ENCODE measurements at regions not wholly inside any gene's neighbourhood (a gene's known extent, or its start where the extent isn't known, plus 50 kb on each side); places are given as distances from the start of the nearest gene placed in this dataset.
"Not testable (repeated sequence)": the region's sequence is repeated elsewhere in the genome, so short reads cannot be mapped to it uniquely, and the experiment has no call there.

- no peak for DNase-seq (ENCODE audit: low read depth)
These were observed 51.2 kb upstream of the THRB start for GRCh38 chr3:24545887-24546286.

DNA sequence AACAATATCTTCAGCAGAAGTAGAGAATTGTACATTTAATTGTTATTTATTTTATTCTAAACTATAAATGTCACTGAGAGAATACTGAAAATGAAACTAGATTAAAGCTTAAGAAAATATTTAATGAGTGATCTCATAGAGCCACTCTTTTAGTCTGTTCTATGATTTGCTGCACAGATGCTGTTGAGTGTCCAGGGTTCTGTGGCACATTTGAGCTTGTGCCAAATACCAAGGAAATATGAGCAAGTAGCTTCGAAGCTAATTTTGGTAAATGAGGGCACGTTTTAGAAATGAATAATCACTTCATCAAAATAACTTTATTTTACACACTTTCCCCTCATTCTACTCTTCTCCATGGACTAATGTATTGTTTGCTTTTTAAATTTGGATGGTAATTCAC is 53.6 kb upstream of the THRB start:
- DNase-seq (ENCODE audit: low read depth): no peak

GRCh38 chr3:24550588-24550987 is 55.9 kb upstream of the THRB start:
- no peak for DNase-seq (ENCODE audit: low read depth)

GRCh38 chr3:24551626-24552025 is 57.0 kb upstream of the THRB start:
- no peak for DNase-seq (ENCODE audit: low read depth)

DNA sequence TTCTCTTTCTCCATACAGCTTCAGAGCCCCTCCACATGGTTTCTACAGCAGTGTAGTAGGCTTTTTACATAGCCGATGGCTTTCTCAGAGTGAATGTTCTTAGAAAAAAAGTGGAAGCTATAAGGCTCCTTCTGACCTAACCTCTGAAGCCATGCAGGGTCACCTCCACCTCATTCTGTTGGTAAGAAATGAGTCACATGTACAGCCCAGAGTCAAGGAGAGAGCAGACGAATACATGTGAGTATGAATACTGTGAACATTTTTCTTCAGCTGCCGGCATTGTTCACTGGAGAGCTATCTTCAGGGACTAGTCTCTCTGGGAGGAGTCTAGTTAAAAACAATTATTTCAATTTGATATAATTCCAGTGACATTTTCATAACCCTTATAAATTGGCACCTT is 68.2 kb upstream of the THRB start:
- DNase-seq (ENCODE audit: low read depth): no peak

GRCh38 chr3:24565053-24565452 is 70.4 kb upstream of the THRB start:
- no peak for DNase-seq (ENCODE audit: low read depth)

GRCh38 chr3:24565656-24566055 is 71.0 kb upstream of the THRB start:
- DNase-seq (ENCODE audit: low read depth): no peak

- no peak for DNase-seq (ENCODE audit: low read depth)
These were observed 72.3 kb upstream of the THRB start for GRCh38 chr3:24566927-24567326.

GRCh38 chr3:24572409-24572808 is 77.8 kb upstream of the THRB start:
- DNase-seq (ENCODE audit: low read depth): not testable (repeated sequence)

GRCh38 chr3:24573576-24573975 is 78.9 kb upstream of the THRB start:
- DNase-seq (ENCODE audit: low read depth): no peak

- DNase-seq (ENCODE audit: low read depth): no peak
These were observed 83.7 kb upstream of the THRB start for GRCh38 chr3:24578324-24578723.

- DNase-seq (ENCODE audit: low read depth): no peak
These were observed 84.3 kb upstream of the THRB start for GRCh38 chr3:24578951-24579421.

GRCh38 chr3:24582431-24583403 is 88.1 kb upstream of the THRB start:
- DNase-seq (ENCODE audit: low read depth): no peak

DNA sequence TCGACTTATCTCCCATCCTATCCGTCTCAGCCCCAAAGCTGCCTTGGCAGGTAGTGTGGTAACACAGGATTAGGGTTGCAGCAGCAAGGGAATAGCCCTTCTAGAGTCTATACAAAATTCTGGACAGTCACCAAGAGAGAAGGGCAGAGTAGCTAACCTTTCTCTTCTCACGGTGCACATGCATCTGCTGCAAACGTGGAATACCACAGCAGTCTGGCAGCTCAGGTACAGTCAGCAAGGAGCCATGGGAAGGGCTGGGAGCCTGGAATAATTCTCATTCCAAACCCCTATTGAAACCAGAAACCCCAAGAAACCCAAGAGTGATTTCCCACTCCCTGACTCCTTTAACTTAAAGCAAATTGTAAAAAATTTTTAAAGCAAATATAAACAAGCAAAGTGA is 92.3 kb upstream of the THRB start:
- DNase-seq (ENCODE audit: low read depth): no peak

DNA sequence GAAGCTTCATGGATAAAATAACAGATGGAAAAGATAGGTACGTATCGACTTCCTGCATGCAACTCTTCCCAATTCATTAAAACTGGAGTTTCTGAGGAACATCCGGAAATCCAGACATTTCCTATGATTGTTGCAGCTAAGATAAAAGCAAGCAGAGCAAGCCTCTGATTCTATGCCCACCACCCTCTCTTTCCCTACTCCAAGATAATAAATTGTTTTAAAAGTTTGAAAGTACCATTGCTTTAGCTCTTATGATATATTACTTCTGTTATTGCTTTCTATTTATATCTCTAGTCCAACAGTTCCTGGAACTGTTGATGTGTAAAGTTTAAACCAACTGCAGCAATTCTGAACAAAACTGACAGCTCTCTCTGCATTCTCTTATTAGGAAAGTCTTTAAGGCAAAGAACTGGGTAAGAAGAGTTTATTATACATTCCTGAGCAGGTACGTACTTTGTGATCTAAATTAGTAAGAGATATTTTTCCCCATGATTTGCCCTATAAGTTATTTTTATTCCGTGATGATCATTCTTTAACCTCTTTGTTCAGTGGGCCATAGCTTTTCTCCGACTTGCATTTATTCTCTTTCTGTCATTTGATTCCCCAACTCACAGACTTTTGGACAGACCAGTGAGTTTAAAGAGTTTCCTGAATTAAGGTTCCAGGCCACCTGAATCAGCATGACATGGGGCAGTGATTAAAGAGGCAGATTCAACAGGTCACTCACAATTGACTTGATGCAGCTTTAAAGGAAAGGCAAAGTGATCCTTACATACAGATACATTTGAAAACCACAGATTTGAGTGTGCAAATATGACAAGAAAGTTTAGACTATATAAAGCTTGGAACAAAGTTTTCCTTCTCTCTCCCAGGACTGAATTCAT is 94.2 kb upstream of the THRB start:
- DNase-seq (ENCODE audit: low read depth): no peak

DNA sequence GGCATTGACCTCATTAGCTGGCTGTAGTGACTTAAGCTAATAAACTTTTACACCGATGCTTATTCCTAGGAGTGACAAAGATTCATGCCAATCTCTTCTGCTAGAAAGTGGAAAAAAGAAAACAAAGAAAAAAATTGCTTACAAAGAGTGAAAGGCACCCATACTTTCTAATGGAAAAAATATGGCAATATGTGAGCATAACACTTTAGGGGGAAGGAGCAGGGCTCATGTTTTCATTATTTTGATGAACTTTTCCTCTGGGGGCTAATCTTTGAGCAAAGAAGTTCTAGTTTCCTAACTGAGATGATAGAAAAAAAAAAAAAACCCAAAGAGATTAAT is 94.8 kb upstream of the THRB start:
- no peak for DNase-seq (ENCODE audit: low read depth)

DNA sequence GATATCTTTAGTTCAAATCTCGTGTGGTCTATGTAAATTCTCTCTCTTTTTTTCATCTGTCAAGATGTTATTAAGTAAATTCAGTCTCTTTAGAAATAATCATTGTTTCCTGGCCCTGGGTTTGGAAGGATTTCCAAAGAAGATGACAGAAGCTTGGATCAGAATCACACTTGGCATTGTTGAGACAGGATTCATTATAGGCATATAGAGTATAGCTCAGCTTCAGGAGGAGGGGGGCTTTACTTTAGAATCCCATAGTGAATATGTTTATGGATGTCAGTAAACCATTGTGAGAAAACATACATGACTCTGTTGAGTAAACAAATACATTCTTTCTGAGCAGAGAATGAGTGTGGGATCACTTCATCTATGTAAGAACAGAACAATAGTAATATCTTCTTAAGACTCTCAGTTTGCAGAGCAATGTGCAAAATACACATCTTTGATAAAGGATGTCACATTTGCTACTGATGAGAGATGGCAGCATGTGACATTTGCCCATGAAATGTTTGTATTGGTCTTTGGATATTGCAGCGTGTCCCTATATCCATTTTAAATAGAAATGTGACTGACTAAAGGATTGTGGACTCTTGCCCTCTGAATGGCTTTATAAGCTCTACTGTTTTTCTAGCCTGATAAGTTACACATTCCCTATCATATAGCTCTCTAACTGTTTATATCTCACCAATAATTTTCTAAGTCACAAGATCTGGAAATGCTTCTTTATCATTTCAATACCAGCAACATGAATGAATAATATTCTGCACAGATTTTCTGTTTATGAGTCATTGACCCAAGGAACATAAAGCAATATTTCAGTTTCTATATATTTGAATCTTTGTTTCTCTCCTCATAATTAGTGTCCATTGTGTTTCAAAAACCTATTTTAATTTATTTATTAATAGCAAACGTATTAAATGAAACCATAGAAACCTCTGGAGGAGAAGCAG is 95.6 kb upstream of the THRB start:
- no peak for DNase-seq (ENCODE audit: low read depth)

DNA sequence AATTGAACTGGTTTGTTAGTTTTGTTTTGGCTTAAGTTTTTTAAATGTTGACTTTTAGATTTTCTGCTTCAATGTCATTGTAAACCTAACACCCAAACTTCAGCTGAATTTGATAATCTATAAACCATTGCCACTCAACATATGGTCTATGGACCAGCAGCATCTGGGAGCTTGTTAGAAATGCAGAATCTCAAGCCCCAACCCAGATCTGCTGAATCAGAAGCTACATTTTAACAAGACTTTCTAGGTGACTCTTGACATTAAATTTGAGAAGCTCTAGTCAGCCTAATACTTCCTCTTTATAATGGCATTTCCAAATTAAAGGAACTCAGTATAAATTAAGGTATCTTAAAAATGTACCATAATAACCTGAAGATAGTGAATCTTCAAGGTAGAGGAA is 96.5 kb upstream of the THRB start:
- no peak for DNase-seq (ENCODE audit: low read depth)

- no peak for DNase-seq (ENCODE audit: low read depth)
These were observed 97.3 kb upstream of the THRB start for GRCh38 chr3:24591661-24592555.

DNA sequence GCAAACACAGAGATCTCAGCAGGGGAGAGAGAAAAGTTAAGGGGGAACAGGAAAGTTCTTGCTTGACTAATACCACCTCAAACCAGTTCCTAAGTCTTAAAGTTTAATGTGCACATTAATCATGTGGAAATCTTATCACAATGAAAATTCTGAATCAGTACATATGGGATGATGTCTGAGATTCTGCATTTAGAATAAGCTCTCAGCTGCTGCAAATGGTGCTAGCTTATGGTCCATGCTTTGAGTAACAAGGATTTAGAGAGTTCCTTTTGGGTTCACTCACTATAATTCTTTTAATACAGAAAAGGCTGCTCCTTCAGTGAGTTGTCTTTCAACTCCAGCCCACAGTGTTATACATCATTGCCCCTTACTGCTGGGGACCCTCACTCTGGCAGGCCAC is 99.5 kb upstream of the THRB start:
- no peak for DNase-seq (ENCODE audit: low read depth)

DNA sequence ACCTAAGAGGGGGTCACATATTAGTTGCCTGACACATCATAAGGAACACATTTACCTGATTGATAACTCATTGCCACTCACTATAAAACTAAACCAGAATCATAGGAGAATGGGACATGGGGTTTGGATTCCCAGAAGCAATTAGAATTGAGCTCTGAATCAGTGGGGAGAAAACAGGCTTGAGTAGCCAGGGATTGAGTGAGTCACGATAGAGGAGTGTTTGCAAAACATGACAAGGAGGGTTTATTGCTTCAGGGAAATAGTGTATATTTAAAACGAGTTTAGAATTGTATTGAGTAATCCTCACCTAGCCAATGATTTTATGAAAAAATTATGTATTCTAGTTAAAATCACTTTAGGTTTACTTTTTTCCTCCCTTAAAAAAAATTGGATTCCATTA is 101.1 kb upstream of the THRB start:
- DNase-seq (ENCODE audit: low read depth): no peak
